Neuronal stem cell (in vitro differentiated cells): ENCODE measurements at regions not wholly inside any gene's neighbourhood (a gene's known extent, or its start where the extent isn't known, plus 50 kb on each side); places are given as distances from the start of the nearest gene placed in this dataset.

Experiments
- DNase-seq: peaks from one replicate; pipeline ENCODE4 v3.0.0-alpha.2; 2013; ENCODE audit warnings: low spot score
- H2AFZ ChIP-seq: one replicate; pipeline ENCODE4 v1.6.1; 2013; ENCODE audit warnings: mild to moderate bottlenecking, low read length, inconsistent platforms
- H2AK5ac ChIP-seq: 2 replicates; pipeline ENCODE4 v1.6.1; 2013; ENCODE audit warnings: low read depth, mild to moderate bottlenecking, inconsistent platforms, low read length, moderate library complexity, mixed read lengths
- H2BK120ac ChIP-seq: 2 replicates; pipeline ENCODE4 v1.6.1; 2013; ENCODE audit warnings: low read depth, mild to moderate bottlenecking, inconsistent platforms, low read length, moderate library complexity, mixed read lengths
- H2BK12ac ChIP-seq: one replicate; pipeline ENCODE4 v1.6.1; 2013; ENCODE audit warnings: low read length, inconsistent platforms
- H2BK15ac ChIP-seq: 2 replicates; pipeline ENCODE4 v1.6.1; 2013; ENCODE audit warnings: mild to moderate bottlenecking, low read length, inconsistent platforms, mixed read lengths
- H2BK5ac ChIP-seq: one replicate; pipeline ENCODE4 v1.6.1; 2013; ENCODE audit warnings: inconsistent platforms, mild to moderate bottlenecking, low read length, moderate library complexity
- H3K14ac ChIP-seq: one replicate; pipeline ENCODE4 v1.6.1; 2013; ENCODE audit warnings: low read length, inconsistent platforms
- H3K18ac ChIP-seq: 2 replicates; pipeline ENCODE4 v1.6.1; 2013; ENCODE audit warnings: low read length, inconsistent platforms
- H3K23ac ChIP-seq: 2 replicates; pipeline ENCODE4 v1.6.1; 2013; ENCODE audit warnings: low read depth, mild to moderate bottlenecking, mixed read lengths, low read length, inconsistent platforms; ENCODE audit not compliant: poor library complexity
- H3K27ac ChIP-seq: replicated peaks from 3 replicates; pipeline ENCODE4 v1.5.1; 2013; ENCODE audit warnings: low read length, inconsistent platforms
- H3K27me3 ChIP-seq, 3 experiments: 2 replicates each; pipeline ENCODE4 v1.6.1; 2013; ENCODE audit warnings: low read length in 3 of 3, mild to moderate bottlenecking in 2 of 3, inconsistent platforms in 1 of 3, low read depth in 1 of 3, mixed read lengths in 1 of 3, moderate library complexity in 1 of 3; ENCODE audit not compliant: control insufficient read depth in 3 of 3, insufficient read depth in 3 of 3
- H3K36me3 ChIP-seq, 2 donors: replicated peaks in 1 of 2; 2 replicates each; pipeline ENCODE4 v1.6.1; 2013; ENCODE audit warnings: low read length in 2 of 2; ENCODE audit not compliant: control insufficient read depth in 2 of 2, insufficient read depth in 2 of 2
- H3K4ac ChIP-seq: 2 replicates; pipeline ENCODE4 v1.6.1; 2013; ENCODE audit warnings: inconsistent platforms, mild to moderate bottlenecking, low read length, moderate library complexity
- H3K4me1 ChIP-seq, 2 donors: 1 replicate in 1 of 2; 2 replicates in 1 of 2; pipeline ENCODE4 v1.6.1; 2013; ENCODE audit warnings: low read length in 2 of 2, low read depth in 1 of 2; ENCODE audit not compliant: control insufficient read depth in 2 of 2, insufficient read depth in 1 of 2
- H3K4me2 ChIP-seq: one replicate; pipeline ENCODE4 v1.6.1; 2013; ENCODE audit warnings: mild to moderate bottlenecking, low read length, inconsistent platforms; ENCODE audit not compliant: insufficient read depth, poor library complexity, severe bottlenecking
- H3K4me3 ChIP-seq, 2 donors: 2 replicates each; pipeline ENCODE4 v1.5.1; 2013; ENCODE audit warnings: low read length in 2 of 2, mild to moderate bottlenecking in 2 of 2, inconsistent platforms in 1 of 2, moderate library complexity in 1 of 2
- H3K79me1 ChIP-seq: one replicate; pipeline ENCODE4 v1.6.1; 2013; ENCODE audit warnings: low read depth, mild to moderate bottlenecking, inconsistent platforms, low read length, moderate library complexity
- H3K9ac ChIP-seq: one replicate; pipeline ENCODE4 v1.6.1; 2013; ENCODE audit warnings: mild to moderate bottlenecking, low read depth, low read length, inconsistent platforms; ENCODE audit not compliant: poor library complexity
- H3K9me3 ChIP-seq, 2 donors: replicated peaks in 1 of 2; 2 replicates each; pipeline versions ENCODE3 to v1.6.1; 2013; ENCODE audit warnings: low read length in 2 of 2, mild to moderate bottlenecking in 2 of 2, inconsistent platforms in 1 of 2, low read depth in 1 of 2, mixed read lengths in 1 of 2, moderate library complexity in 1 of 2; ENCODE audit not compliant: control insufficient read depth in 2 of 2, insufficient read depth in 1 of 2
- H4K8ac ChIP-seq: one replicate; pipeline ENCODE4 v1.6.1; 2013; ENCODE audit warnings: low read depth, mild to moderate bottlenecking, inconsistent platforms, low read length, moderate library complexity
- H4K91ac ChIP-seq: one replicate; pipeline ENCODE4 v1.6.1; 2013; ENCODE audit warnings: low read length, low read depth, mild to moderate bottlenecking, inconsistent platforms; ENCODE audit not compliant: poor library complexity
- whole genome bisulfite sequencing, 2 donors: extraction: QIAGEN DNeasy Blood & Tissue Kit; methylation state at CpG; one replicate each; pipeline ENCODE4 v1.1.7; 2013; ENCODE audit warnings: missing lambda C conversion rate in 2 of 2, mixed read lengths in 1 of 2; ENCODE audit not compliant: insufficient read length in 2 of 2, insufficient replicate concordance in 1 of 2; ENCODE audit errors: extremely low coverage in 2 of 2; 5-methylcytosine and 5-hydroxymethylcytosine counted together

- Histone ChIP-seq H3K36me3 (no peaks in the 10 kb centered on the region), H3K79me1 (no peaks in the 10 kb centered on the region), H2BK15ac (no peak overlapping the region), H3K23ac (no peak overlapping the region), H3K14ac (no peak overlapping the region), H3K4me2 (no peak overlapping the region), H4K91ac (no peak overlapping the region), H3K27me3 (no peaks in the 10 kb centered on the region), H3K4me1 (no peaks in the 10 kb centered on the region), H2BK5ac (no peak overlapping the region), H3K27ac (no peak overlapping the region), H2BK120ac (no peak overlapping the region), H3K18ac (no peak overlapping the region), H2AFZ (no peak overlapping the region), H3K4ac (no peak overlapping the region), H2BK12ac (no peak overlapping the region), H2AK5ac (no peak overlapping the region), H3K9ac (no peak overlapping the region), H3K9me3 (no peaks in the 10 kb centered on the region), H4K8ac (no peak overlapping the region), H3K4me3 (no peak overlapping the region)
- no peak for DNase-seq
- no CpG with 5 or more reads among the region's 2 CpGs for WGBS, 2 donors
These were observed 439.8 kb upstream of the HNRNPA3 start for GRCh38 chr2:176772816-176773215.

- Histone ChIP-seq H2BK5ac (no peak overlapping the region), H3K9ac (no peak overlapping the region), H2BK15ac (no peak overlapping the region), H3K4me2 (no peak overlapping the region), H2BK120ac (no peak overlapping the region), H3K27me3 (no peaks in the 10 kb centered on the region), H3K9me3 (no peaks in the 10 kb centered on the region), H3K36me3 (no peaks in the 10 kb centered on the region), H2AFZ (no peak overlapping the region), H3K23ac (no peak overlapping the region), H3K4me3 (no peak overlapping the region), H3K14ac (no peak overlapping the region), H3K79me1 (no peaks in the 10 kb centered on the region), H4K8ac (no peak overlapping the region), H2AK5ac (no peak overlapping the region), H4K91ac (no peak overlapping the region), H3K27ac (no peak overlapping the region), H3K4ac (no peak overlapping the region), H2BK12ac (no peak overlapping the region), H3K4me1 (no peaks in the 10 kb centered on the region), H3K18ac (no peak overlapping the region)
- DNase-seq = no peak
- no CpG with 5 or more reads among the region's 2 CpGs for WGBS, 2 donors
These were observed 437.7 kb upstream of the HNRNPA3 start for GRCh38 chr2:176774766-176775451.

- no peak for DNase-seq
- Histone ChIP-seq H3K4me3 (no peak overlapping the region), H3K9me3 (no peaks in the 10 kb centered on the region), H2BK15ac (no peak overlapping the region), H3K27me3 (no peaks in the 10 kb centered on the region), H4K8ac (no peak overlapping the region), H3K4ac (no peak overlapping the region), H2AFZ (no peak overlapping the region), H3K14ac (no peak overlapping the region), H2AK5ac (no peak overlapping the region), H4K91ac (no peak overlapping the region), H3K18ac (no peak overlapping the region), H3K23ac (no peak overlapping the region), H2BK120ac (no peak overlapping the region), H3K4me2 (no peak overlapping the region), H2BK5ac (no peak overlapping the region), H3K9ac (no peak overlapping the region), H3K36me3 (no peaks in the 10 kb centered on the region), H2BK12ac (no peak overlapping the region), H3K27ac (no peak overlapping the region), H3K4me1 (no peaks in the 10 kb centered on the region), H3K79me1 (no peaks in the 10 kb centered on the region)
- no CpG with 5 or more reads among the region's 3 CpGs for WGBS, 2 donors
These were observed 435.3 kb upstream of the HNRNPA3 start for GRCh38 chr2:176777262-176777661.

- Histone ChIP-seq H3K4me3 (no peak overlapping the region), H3K14ac (no peak overlapping the region), H2BK12ac (no peak overlapping the region), H2BK5ac (no peak overlapping the region), H3K79me1 (no peaks in the 10 kb centered on the region), H3K23ac (no peak overlapping the region), H3K4me1 (no peaks in the 10 kb centered on the region), H3K27ac (no peak overlapping the region), H2AK5ac (no peak overlapping the region), H4K8ac (no peak overlapping the region), H3K36me3 (no peaks in the 10 kb centered on the region), H2AFZ (no peak overlapping the region), H3K9me3 (no peaks in the 10 kb centered on the region), H2BK15ac (no peak overlapping the region), H3K9ac (no peak overlapping the region), H3K4me2 (no peak overlapping the region), H2BK120ac (no peak overlapping the region), H3K27me3 (no peaks in the 10 kb centered on the region), H3K18ac (no peak overlapping the region), H4K91ac (no peak overlapping the region), H3K4ac (no peak overlapping the region)
- no peak for DNase-seq
- WGBS, 2 donors = no CpG with 5 or more reads among the region's 4 CpGs
These were observed 432.7 kb upstream of the HNRNPA3 start for GRCh38 chr2:176779917-176780316.
